C1 segment of cervical spinal cord (tissue), 14 donors: ENCODE measurements at regions not wholly inside any gene's neighbourhood (a gene's known extent, or its start where the extent isn't known, plus 50 kb on each side); places are given as distances from the start of the nearest gene placed in this dataset.

Experiments used
- DNase-seq, 14 donors: peaks; one replicate each; lab custom pipeline; 2025; lab: John Stamatoyannopoulos, UW

DNA sequence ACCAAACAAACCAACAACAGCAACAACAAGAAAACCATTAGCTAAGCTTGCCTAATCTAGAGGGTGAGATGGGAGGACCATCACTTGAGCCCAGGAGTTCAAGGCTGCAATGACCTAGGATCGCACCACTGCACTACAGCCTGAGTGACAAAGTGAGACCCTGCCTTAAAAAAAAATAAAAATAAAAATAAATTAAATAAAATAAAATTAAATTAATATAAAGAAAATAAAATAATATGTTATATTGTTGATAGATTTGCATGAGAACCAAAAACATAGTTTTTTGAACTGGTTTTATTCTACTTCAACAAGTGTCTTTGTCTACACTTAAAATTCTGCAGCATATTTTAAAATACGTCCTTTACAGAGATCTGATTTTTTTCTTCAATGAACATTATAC lies 2683.1 kb downstream of the ARAP2 start:
- no peak for DNase-seq

DNA sequence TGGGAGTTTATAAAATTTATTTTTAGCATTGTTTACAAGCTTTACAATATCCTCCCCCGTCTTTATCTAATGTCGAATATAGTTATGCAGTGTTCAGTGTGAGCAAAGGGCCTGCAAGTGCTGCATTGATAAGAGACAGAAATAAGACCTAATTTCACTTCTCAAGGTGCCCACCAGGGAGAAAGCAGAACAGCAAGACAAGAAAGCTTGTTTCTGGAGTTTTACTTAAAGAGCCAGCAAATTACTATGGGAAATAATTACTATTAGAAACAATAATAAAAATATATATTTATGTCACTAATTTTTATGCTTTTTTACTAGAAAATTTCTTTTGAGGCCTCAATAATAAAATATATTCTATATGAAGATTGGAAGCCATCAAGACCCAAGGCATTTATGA lies 2677.7 kb downstream of the ARAP2 start:
- no peak for DNase-seq

DNA sequence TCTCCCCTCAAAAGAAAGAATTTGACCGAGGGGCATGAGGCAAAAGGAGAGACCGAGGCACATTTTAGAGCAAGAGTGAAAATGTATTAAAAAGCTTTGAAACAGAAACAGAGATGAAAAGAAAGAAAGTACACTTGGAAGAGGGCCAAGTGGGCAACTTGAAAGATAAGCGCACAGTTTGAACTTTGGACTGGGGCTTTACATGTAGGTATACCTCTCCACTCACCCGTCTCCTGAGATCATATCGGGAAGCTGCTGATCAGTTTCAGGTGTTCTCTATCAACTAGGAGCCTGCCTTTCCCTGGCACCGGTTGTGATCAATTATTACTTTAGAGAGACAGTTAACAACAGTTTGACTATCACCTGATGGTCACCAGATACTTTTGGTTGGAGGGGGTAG lies 2666.5 kb downstream of the ARAP2 start:
- no peak for DNase-seq

DNA sequence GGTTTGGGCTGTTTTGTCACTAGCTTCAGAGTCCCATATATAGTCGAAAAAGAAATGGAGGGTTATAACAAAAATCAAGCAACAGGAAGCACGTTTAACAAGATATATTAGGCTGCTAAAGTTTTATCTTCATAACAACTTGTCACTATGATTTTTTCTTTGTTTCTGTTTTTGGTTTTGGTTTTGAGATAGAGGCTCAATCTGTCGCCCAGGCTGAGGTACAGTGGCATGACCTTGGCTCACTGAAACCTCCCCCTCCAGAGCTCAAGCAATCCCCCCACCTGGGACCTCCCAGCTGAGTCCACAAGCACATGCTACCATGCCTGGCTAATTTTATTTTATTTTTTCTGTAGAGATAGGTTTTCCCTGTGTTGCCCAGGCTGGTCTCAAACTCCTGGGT lies 2664.4 kb downstream of the ARAP2 start:
- DNase-seq: no peak

DNA sequence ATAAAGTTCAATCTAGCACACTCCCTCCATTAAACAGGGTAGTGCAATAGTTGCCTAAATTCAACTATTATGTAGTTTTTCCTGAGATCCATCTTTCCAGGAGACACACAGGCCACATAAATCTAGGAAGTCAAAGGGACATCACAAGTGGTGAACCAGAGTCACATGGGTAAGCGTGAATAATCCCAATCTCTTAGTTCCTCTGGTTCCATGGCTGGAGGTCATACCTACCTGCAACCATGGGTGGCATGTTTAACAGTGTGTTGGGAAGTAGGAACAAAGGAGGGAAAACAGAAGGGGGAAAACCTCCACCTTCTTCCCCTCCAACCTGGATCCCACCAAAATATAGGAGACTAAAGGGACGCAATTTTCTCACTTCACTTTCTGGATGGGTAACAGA lies 2651.6 kb downstream of the ARAP2 start:
- DNase-seq: no peak

DNA sequence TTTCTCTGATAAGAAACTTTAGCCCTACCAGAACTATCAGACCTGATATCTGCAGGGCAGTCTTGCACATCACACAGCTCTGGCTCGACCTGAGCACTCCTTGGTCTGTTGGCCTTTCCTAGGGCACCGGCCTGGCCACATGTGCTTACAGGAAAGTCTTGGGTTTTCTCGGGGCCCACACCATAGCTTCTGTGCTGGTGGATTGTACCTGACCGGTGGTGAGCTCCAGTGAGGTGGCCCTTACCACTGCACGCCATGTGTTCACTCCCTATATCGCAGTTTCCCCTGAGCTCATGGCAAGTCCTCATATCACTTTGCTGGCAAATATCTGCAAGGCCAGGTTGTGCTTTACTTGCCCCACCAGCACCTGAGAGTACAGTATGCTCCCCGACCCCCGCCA lies 2637.4 kb downstream of the ARAP2 start:
- no peak for DNase-seq

DNA sequence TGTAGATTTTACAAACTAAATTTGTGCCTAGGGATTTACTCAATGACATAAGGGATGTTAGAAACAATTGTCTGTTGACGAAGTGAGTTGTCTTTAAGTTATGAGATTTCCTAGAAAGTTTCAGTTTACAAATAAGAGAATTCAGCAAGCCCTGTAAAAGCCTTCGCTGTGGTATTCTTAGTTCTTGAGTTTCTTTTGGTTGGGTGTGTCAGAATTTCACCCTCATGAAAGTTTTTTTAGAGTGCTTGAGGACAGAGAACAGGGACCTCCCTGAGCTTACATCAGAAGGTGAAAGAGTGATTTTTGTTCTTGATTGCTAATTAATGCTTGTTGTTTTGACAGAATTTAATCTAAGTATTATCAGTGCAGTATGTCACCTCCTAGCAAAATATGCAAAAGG lies 2628.2 kb downstream of the ARAP2 start:
- DNase-seq: no peak

DNA sequence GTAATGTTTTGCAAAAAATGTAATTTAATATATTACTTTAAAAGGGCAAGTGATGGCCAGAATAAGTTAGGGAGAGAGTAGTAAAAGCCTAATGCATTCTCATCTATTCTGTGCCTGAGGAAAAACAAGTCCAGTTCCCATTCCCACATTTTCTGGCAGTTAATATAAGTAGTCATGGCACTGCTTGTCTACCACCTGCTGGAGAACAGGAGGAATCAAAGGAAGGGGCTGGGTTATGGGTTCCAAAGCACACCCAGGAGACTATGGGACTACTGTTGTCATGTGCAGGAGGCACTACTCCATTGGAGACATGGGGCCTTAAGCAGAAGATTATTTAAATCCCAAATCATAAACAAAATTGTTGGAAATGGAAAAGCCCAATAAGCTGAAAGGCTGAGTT lies 2618.6 kb downstream of the ARAP2 start:
- peak in 1 of 14 donors; percentile 2 for DNase-seq

DNA sequence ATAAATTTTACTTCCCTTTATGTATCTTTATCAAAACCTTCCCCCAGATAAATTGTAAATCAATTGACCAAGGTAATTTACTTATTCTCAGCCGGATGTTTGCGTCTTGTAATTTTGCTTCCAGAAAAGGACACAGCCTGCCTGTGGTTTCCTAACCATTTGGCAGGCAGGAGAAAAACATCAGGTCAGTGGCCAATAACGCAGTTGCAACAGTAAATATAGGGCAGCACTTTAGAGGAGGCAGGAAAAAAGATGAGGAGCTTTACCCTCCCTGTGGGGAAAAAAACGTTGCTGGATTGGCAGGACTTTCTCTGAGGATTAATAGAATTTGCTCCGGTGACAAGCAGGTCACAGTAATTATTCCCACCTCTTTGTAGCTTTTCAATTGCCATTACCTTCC lies 2618.1 kb downstream of the ARAP2 start:
- no peak for DNase-seq

DNA sequence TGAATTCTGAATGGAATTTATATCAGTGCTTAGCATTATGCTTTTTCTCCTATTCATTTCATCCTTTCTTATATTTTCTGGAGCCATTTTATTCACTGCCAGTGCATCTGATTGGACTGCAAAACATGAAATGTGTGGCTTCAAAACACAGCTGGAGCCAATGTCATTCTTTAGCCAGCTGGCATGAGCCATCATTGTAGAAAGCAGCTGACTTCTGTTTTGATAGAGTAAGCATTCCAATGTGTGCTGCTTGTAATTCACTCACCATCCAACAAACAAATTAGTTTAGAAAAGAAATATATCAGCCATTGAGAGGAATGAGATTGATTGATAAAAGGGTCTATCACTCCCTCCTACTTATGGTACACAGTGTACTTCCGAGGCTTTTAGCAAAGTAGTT lies 2616.0 kb downstream of the ARAP2 start:
- DNase-seq: peak in 1 of 14 donors; percentile 6

DNA sequence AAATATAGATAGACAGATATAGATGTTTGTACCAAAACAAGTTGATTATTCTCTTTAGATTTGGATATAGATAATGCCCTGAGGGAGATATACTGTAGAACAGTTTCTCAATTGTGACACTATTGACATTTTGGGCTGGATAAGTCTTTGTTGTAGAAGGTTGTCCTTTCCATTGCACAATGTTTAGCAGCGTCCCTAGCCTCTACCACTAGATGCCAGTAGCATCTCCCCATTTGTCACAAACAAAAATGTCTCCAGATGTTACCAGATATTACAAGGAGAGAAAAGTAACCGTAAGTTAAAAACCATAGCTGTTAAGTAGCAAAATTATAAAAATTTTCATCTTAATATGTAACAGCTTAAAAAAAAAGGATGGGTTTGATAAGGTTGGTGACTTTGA lies 2595.3 kb downstream of the ARAP2 start:
- no peak for DNase-seq

DNA sequence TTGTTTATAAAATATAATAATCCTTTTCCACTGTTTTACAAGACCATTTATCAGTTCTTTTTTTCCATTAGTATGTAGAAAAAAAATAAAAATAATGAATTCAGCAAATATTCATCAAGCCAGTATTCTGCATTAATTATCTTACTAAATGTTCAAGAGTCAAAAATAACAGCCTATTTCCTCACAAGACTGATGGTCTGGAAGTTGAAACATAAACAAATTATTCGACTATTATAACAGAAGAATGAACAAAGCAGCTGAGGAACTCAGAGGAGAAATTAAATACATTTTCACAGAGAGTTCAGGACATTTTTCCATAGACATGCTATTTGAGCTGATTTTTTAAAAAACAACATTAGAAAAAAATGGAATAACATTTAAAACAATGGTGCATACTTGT lies 2594.8 kb downstream of the ARAP2 start:
- no peak for DNase-seq

DNA sequence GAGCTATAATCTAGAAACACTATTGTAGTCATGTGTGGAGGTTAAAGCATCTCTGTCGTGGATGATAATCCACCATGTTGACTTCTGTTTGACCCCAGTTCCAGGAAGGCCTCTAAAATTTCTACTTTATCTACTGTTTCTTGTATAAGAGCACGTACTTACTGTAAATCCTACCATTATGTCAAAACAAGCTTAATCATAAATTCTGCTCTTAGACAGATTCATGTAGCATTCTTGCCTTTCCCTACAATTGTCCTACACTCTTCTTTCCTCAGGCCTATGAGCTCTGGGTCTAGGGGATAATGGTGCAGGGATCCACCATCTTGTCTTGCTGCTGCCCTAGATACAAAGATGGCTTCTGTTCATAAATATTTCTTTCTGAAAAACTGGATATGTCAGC lies 2594.3 kb downstream of the ARAP2 start:
- DNase-seq: no peak

DNA sequence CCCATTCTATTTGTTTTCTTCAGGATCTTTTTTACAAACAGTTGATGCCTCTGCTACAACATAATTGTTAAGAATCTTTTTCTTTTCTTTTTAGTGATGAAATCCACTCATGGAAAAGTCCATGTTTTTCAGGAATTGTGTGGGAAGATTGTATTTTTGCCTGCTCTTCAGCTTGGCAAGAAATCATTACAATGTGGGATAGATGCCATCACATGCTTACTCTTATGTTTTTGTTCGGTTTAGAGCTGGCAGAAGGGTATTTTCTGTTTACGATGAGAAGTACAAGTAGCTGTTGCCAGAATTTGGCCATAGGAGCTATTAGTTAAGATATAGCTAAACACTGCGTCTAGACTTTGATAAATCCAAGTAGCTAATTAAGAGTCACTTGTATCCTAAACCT lies 2585.3 kb downstream of the ARAP2 start:
- DNase-seq: no peak

DNA sequence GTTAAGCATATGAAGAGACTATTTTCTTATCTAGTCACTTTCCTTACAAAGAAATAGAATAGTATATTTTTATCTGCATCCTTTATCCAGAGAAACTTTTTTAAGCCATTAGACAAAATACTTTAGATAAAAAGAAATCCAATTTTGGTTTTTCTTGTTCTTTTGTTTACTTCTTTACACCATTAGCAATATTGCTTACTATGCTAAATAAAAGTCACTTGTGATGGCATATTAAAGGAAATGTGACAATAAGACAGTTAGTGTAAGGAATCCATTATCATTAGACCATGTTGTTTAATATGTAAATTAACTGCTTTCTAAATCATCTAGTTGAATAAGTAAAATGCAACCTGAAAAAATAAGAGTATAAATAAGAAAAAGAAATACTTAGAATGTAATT lies 2582.7 kb downstream of the ARAP2 start:
- no peak for DNase-seq

DNA sequence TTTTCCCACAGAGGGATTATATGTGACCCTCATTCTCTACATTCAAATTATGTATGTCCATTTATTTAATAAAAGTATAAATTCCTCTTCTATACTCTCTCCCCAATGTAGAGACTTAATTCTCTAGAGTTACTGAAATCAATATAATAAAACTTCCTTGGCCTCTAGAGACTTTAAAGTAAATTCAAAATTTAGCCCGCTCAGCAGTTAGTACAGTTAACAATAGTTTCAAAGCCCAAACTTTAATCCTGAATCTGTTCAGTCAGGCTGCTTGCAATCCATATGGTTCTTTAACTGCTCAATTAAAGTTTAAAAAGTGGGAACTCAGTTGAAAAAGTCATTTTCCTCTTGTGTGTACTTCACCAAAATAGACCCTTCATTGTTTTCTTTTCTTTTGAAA lies 2558.4 kb downstream of the ARAP2 start:
- DNase-seq: no peak

DNA sequence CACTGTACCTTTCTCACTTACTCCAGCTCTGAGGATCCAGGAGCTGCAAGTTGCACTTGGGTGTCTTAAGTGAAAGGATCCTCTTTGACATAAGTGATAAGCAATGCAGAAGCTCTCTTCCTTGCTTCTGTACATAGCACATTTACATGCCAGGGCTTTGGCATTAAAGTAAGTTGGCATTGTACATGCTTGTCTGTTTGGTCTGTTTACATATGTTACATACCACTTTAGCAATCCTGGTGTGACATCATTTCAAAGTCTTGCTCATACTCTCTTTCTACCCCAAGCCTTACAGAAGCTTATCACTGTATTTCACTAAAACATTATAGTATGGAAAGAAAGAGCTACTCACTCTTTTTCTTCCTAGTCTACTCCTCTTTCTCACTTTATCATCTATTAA lies 2548.3 kb downstream of the ARAP2 start:
- DNase-seq: no peak

DNA sequence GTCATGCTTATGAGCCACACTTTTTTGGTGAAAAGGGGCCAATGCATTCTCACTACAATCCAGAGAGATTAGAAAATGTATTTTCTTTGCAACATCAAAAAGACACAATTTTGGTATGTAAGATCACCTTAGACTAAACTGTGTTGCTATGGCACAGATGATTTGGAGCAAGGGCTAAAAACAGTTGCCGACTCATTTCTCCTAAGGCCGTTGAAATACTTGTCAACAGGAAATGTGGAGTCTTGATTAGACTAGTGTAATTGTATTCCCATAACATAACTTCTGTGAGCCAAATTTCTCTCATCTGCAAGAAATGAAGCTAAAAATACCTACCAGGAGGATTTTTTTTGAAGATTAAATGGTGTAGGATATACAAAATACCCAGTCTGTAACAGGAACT lies 2547.7 kb downstream of the ARAP2 start:
- DNase-seq: no peak

DNA sequence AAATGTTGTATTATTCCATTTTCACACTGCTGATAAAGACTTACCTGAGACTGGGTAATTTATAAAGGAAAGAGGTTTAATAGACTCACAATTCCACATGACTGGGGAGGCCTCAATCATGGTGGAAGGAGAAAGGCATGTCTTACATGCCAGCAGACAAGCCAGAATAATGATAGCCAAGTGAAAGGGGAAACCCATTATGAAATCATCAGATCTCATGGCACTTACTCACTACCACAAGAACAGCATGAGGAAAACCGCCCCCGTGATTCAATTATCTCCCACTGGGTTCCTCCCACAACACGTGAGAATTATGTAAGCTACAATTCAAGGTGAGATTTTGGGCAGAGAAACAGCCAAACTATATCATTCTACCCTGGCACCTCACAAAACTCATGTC lies 2535.1 kb downstream of the ARAP2 start:
- no peak for DNase-seq

DNA sequence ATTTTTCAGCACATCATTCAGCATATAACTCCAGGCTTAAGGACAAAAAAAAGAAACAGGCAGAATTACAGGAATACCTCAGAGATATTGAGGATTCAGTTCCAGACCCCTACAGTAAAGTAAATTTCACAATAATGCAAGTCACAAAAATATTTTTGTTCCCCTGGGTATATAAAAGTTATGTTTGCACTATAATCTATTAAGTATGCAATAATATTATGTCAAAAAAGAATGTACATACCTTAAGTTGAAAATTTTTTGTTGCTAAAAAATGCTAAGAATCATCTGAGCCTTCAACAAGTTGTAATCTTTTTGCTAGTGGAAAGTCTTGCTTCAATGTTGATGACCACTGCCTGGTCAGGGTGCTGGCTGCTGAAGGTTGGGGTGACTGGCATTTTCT lies 2532.5 kb downstream of the ARAP2 start:
- no peak for DNase-seq

DNA sequence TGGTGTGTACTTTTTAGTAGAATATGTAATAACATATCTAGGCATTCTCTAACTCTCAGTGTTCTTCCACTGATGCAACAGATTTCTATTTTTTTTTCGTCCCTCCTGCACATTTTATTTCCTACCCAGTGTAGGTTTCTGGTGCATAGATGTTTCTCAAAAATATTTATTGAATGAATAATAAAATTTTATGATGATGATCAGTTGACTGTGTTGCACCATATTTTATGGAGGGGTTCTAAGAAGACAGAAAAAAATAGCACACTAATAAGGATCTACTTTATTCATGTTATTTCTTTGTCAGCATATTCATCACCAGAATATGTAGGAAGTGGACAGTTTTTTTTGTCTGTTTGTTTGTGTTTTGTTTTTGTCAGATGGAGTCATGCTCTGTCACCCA lies 2529.3 kb downstream of the ARAP2 start:
- DNase-seq: no peak

DNA sequence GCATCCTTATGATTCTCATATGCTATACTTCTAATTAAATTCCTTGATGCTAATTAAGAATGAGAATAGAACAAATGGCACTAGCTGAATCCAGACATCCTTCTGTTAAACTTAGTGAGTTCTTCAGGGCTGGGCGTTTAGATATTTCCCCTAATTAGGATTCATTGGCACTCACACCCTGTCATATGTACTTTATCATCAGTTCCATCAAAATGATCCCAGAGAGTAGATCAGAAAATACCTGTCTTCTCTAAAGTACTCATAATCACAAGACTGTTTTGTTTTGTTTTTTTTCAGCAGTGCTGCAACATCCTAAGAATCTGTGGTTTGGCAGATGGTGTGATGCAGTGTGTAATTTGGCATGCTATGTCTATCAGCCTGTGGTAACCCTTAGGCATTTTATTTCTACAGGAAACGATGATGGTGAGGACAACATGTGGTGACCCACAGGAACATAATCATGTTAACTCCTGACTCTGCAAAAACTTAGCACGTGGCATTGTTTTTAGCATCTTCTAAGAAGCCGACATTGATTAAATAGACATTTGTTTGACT lies 2528.4 kb downstream of the ARAP2 start:
- no peak for DNase-seq

DNA sequence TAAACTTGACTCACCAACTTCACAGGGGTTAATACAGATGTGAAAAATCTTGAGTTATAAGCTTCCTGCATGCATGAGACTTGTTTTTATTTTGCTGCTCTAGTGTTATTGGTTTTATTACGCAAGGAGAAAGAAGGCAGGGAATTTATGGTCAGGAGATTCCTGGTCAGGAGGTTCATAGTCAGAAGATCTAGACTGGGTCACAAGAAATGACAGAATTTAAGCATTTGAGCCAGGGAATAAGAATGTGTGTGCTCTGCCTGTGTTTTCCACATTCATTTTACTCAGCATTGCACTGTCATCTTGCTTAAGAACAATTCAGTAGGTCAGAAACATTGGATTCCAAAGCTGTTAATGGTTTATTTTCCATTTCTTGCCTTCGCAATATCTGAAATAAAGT lies 2522.1 kb downstream of the ARAP2 start:
- DNase-seq: no peak

DNA sequence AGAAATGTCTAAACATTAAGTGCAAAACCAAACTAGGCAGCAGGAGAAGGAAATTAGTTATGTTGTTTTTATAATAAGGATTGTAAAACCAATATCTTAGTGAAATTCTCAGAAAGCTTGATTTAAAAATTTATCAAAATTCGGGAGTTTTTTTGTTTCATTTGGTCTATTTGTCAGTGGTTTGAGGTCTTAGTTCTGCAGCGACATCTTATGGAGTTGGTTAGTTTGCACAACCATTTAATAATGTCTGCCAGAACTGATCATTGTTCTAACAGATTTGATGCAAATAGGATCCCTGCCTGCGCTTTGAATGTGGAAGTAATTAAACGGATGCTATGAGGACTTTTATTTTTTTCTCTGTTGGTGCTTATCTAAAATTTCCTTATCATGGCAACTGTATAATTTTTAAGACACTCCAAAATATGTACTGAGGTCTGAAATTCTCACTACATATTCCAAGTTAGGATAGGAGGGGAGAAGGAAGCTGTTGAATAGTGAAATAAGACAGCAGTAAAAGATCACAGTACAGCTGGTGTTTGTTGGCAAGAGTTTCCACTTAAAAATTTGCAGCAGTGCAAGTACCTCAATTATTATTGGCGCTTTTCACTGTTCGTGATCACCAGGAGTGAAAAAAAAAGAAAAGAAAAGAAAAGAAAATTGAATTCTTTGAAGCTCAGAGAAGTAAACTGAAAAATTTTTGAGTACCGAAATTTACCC lies 2521.4 kb downstream of the ARAP2 start:
- no peak for DNase-seq
